Neural progenitor cell (in vitro differentiated cells): ENCODE measurements at regions not wholly inside any gene's neighbourhood (a gene's known extent, or its start where the extent isn't known, plus 50 kb on each side); places are given as distances from the start of the nearest gene placed in this dataset.

ENCODE experiments used
- DNase-seq: peaks from one replicate; pipeline ENCODE4 v3.0.0-alpha.2; 2016; ENCODE audit warnings: low spot score
- H2AFZ ChIP-seq: fragments of 200-600 bp; sonication (generic); replicated peaks from 2 replicates; pipeline ENCODE4 v1.6.1; 2016; ENCODE audit warnings: antibody characterized with exemption
- H3F3A ChIP-seq: fragments of 200-600 bp; sonication (generic); 2 replicates; pipeline ENCODE4 v1.6.1; 2016; ENCODE audit warnings: antibody characterized with exemption, low read depth
- H3K27ac ChIP-seq: fragments of 200-600 bp; sonication (generic); 2 replicates; pipeline ENCODE4 v1.5.1; 2016; ENCODE audit warnings: mild to moderate bottlenecking
- H3K27me3 ChIP-seq: fragments of 200-600 bp; sonication (generic); 2 replicates; pipeline ENCODE4 v1.6.1; 2016; ENCODE audit warnings: mild to moderate bottlenecking, moderate library complexity
- H3K36me3 ChIP-seq: fragments of 200-600 bp; sonication (generic); 2 replicates; pipeline ENCODE4 v1.5.1; 2016
- H3K4me1 ChIP-seq: fragments of 200-600 bp; sonication (generic); 2 replicates; pipeline ENCODE4 v1.6.1; 2016; ENCODE audit warnings: mixed run types
- H3K4me2 ChIP-seq: fragments of 200-600 bp; sonication (generic); 2 replicates; pipeline ENCODE4 v1.6.1; 2016
- H3K4me3 ChIP-seq: fragments of 200-600 bp; sonication (generic); 2 replicates; pipeline ENCODE4 v1.5.1; 2016
- H3K79me2 ChIP-seq: fragments of 200-600 bp; sonication (generic); 2 replicates; pipeline ENCODE4 v1.6.1; 2016; ENCODE audit warnings: low read depth
- H3K9ac ChIP-seq: fragments of 200-600 bp; sonication (generic); 2 replicates; pipeline ENCODE4 v1.6.1; 2016
- H3K9me3 ChIP-seq: fragments of 200-600 bp; sonication (generic); 2 replicates; pipeline ENCODE4 v1.5.1; 2016; ENCODE audit warnings: low read depth
- H4K20me1 ChIP-seq: fragments of 200-600 bp; sonication (generic); 2 replicates; pipeline ENCODE4 v1.6.1; 2016; ENCODE audit warnings: low read depth
- H3K27ac Mint-ChIP-seq: 3 replicates; pipeline ENCODE4 v1.8.0; 2021; ENCODE audit warnings: mixed read lengths
- H3K27me3 Mint-ChIP-seq: 2 replicates; pipeline ENCODE4 v1.8.0; 2022; ENCODE audit warnings: low read depth, mild to moderate bottlenecking, inconsistent platforms, moderate library complexity, mixed read lengths; ENCODE audit not compliant: insufficient read depth
- H3K36me3 Mint-ChIP-seq: 3 replicates; pipeline ENCODE4 v1.8.0; 2021; ENCODE audit warnings: mixed read lengths
- H3K4me1 Mint-ChIP-seq: 3 replicates; pipeline ENCODE4 v1.8.0; 2021; ENCODE audit warnings: mixed read lengths
- H3K4me3 Mint-ChIP-seq: 3 replicates; pipeline ENCODE4 v1.8.0; 2021; ENCODE audit warnings: mild to moderate bottlenecking, moderate library complexity, mixed read lengths
- H3K9me3 Mint-ChIP-seq: 3 replicates; pipeline ENCODE4 v1.8.0; 2020; ENCODE audit warnings: mixed read lengths
- EZH2 ChIP-seq: fragments of 200-600 bp; sonication (generic); IDR thresholded peaks from 2 replicates; pipeline ENCODE4 v1.6.1; 2017; ENCODE audit warnings: antibody characterized with exemption, mild to moderate bottlenecking, moderate library complexity
- EZH2phosphoT487 ChIP-seq: fragments of 200-600 bp; sonication (generic); IDR thresholded peaks from 2 replicates; pipeline ENCODE4 v1.6.1; 2017; ENCODE audit warnings: antibody characterized with exemption
- TF ChIP-seq, protein P1 (sequence below): fragments of 200-600 bp; sonication (generic); IDR thresholded peaks from 2 replicates; pipeline ENCODE4 v1.5.1; 2017; ENCODE audit warnings: antibody characterized with exemption, mild to moderate bottlenecking

DNA sequence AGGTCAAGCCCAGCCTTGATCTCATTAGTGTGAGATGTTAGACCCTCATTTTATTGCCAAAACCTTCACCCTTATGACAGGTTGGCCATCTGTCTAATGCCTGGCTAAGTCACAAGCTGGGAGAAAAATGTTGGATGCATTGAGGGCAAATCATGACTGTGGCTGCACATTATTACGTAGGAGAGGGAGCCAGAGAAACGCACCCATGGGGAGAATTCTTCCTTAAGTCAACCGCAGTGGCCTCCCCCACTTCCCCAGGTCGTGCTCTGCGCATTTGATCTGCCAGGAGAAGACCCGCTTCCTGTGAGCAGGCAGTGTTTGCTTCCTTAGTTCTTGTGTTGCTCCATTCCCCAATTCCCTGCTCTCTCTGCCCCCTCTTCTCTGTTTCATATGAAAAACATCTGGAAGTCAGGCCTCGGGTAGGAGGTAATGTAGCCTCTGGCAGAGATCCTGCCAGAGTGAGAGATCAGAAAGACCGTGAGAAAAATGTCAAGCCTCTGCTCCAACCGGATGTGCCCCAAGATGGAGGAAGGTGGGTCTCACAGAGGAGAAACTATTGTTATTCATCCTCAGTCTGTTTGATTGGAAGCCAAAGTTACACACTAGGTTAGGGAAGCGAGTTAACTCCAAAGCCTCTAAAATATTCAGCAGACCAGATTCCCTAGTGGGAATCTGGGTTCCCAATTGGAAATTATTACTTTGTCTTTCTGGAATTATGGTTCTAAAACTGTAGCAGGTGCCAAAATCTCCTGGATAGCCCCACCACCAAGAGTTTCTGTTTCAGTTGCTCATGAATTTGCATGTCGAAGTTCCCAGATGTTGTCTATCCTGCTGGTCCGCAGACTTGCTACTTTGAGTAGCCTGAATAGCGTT lies 144.3 kb upstream of the PELI1 start:
- Histone ChIP-seq H3K36me3 (no peaks in the 10 kb centered on the region), H3K27me3 (no peaks in the 10 kb centered on the region), H3F3A (no peaks in the 10 kb centered on the region), H3K79me2 (no peaks in the 10 kb centered on the region), H2AFZ (no peak overlapping the region), H3K27ac (no peak overlapping the region), H3K9me3 (no peaks in the 10 kb centered on the region), H3K4me2 (no peak overlapping the region), H3K4me3 (no peak overlapping the region), H3K9ac (no peak overlapping the region), H3K4me1 (peaks cover 9% of the 10 kb centered on the region), H4K20me1 (no peaks in the 10 kb centered on the region)
- Mint-ChIP-seq H3K36me3 (no peaks in the 10 kb centered on the region), H3K4me1 (peaks cover 22% of the 10 kb centered on the region), H3K27ac (peak overlapping the region; percentile 25), H3K27me3 (peaks cover 7% of the 10 kb centered on the region), H3K4me3 (no peak overlapping the region), H3K9me3 (no peaks in the 10 kb centered on the region)
- DNase-seq: no peak
- TF ChIP-seq, protein P1, sequence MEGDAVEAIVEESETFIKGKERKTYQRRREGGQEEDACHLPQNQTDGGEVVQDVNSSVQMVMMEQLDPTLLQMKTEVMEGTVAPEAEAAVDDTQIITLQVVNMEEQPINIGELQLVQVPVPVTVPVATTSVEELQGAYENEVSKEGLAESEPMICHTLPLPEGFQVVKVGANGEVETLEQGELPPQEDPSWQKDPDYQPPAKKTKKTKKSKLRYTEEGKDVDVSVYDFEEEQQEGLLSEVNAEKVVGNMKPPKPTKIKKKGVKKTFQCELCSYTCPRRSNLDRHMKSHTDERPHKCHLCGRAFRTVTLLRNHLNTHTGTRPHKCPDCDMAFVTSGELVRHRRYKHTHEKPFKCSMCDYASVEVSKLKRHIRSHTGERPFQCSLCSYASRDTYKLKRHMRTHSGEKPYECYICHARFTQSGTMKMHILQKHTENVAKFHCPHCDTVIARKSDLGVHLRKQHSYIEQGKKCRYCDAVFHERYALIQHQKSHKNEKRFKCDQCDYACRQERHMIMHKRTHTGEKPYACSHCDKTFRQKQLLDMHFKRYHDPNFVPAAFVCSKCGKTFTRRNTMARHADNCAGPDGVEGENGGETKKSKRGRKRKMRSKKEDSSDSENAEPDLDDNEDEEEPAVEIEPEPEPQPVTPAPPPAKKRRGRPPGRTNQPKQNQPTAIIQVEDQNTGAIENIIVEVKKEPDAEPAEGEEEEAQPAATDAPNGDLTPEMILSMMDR: no peak
- no peak for TF ChIP-seq EZH2phosphoT487
- no peak for TF ChIP-seq EZH2

DNA sequence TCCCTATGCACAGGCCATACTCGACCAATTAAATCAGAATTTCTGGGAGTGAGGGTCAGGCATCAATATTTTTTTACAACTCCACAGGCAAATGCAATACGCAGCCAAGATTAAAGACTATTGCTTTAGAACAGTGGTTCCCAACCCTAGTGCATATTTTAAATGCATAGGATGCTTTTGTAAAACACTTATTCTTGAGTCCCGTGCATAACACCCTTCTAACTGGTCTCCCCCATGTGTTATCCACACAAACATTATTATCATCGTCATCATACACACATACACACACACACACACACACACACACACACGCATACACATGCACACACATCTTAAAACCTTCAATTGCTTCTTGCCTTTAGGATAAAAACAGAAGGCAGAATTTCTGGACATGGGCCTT lies 145.0 kb upstream of the PELI1 start:
- no peak overlapping the region for H3K27ac ChIP-seq
- H3K79me2 ChIP-seq: no peaks in the 10 kb centered on the region
- H3K4me2 ChIP-seq: no peak overlapping the region
- H3K27me3 ChIP-seq: no peaks in the 10 kb centered on the region
- H3K36me3 Mint-ChIP-seq: no peaks in the 10 kb centered on the region
- no peak for DNase-seq
- H3F3A ChIP-seq: no peaks in the 10 kb centered on the region
- H3K4me1 Mint-ChIP-seq: peaks cover 22% of the 10 kb centered on the region
- no peaks in the 10 kb centered on the region for H3K9me3 Mint-ChIP-seq
- no peak overlapping the region for H2AFZ ChIP-seq
- peak overlapping the region; percentile 18 for H3K27ac Mint-ChIP-seq
- no peaks in the 10 kb centered on the region for H4K20me1 ChIP-seq
- H3K4me1 ChIP-seq: peaks cover 9% of the 10 kb centered on the region
- H3K36me3 ChIP-seq: no peaks in the 10 kb centered on the region
- no peak overlapping the region for H3K4me3 ChIP-seq
- TF ChIP-seq EZH2 (no peak), EZH2phosphoT487 (no peak)
- TF ChIP-seq, protein P1: no peak
- no peaks in the 10 kb centered on the region for H3K9me3 ChIP-seq
- no peak overlapping the region for H3K9ac ChIP-seq
- peaks cover 7% of the 10 kb centered on the region for H3K27me3 Mint-ChIP-seq
- H3K4me3 Mint-ChIP-seq: no peak overlapping the region

DNA sequence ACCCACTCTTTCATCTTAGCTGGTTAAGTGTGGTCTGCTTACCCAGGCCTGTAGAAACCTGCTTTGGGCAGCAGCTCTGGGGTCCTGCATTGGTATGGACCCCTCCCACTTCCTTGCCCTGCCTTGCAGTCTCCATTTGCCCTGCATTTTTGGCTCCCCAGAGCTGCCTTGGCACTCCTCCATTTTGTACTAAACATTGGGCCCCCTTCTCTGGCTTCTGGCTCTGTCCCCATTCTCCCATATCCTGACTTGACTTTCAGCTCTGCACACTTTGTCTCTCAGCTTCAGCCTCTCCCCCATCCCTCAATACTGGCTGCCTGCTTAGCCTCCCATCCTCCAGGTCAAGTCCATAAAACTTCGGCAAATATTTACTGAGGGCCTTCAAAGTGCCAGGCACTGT lies 145.5 kb upstream of the PELI1 start:
- no peaks in the 10 kb centered on the region for H4K20me1 ChIP-seq
- Mint-ChIP-seq H3K9me3 (no peaks in the 10 kb centered on the region), H3K36me3 (no peaks in the 10 kb centered on the region), H3K4me1 (peaks cover 22% of the 10 kb centered on the region), H3K27ac (no peak overlapping the region), H3K4me3 (no peak overlapping the region), H3K27me3 (peaks cover 7% of the 10 kb centered on the region)
- no peaks in the 10 kb centered on the region for H3K36me3 ChIP-seq
- H3K4me2 ChIP-seq: no peak overlapping the region
- no peaks in the 10 kb centered on the region for H3K27me3 ChIP-seq
- no peak for TF ChIP-seq EZH2phosphoT487
- TF ChIP-seq, protein P1: no peak
- TF ChIP-seq EZH2: no peak
- H3F3A ChIP-seq: no peaks in the 10 kb centered on the region
- no peak overlapping the region for H3K9ac ChIP-seq
- no peaks in the 10 kb centered on the region for H3K9me3 ChIP-seq
- no peak overlapping the region for H3K27ac ChIP-seq
- no peak overlapping the region for H2AFZ ChIP-seq
- no peak for DNase-seq
- no peaks in the 10 kb centered on the region for H3K79me2 ChIP-seq
- H3K4me3 ChIP-seq: no peak overlapping the region
- peaks cover 9% of the 10 kb centered on the region for H3K4me1 ChIP-seq
